ENCODE measurements at regions not wholly inside any gene's neighbourhood (a gene's known extent, or its start where the extent isn't known, plus 50 kb on each side); places are given as distances from the start of the nearest gene placed in this dataset.
"Not testable (repeated sequence)": the region's sequence is repeated elsewhere in the genome, so short reads cannot be mapped to it uniquely, and the experiment has no call there.

DNA sequence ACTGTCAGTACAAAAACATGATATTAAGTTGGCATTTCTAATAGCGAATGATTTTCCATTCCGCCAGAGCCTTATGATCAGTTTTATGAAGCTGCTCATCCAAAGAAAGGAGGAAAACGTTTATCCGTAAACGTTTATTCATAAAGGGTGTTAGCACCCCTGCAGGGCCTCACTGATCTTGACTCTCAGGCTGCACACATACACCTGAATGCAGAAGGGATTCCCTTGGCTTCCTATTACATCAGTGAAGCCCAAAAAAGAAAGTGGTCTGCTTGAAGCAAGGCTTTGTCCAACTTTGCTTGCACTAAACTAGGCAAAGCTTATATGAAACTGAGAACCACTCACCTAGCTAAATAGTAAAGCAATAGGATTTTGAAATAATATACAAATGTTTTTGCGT lies 659.5 kb upstream of the CADM2 start:
- TF ChIP-seq, protein P1, sequence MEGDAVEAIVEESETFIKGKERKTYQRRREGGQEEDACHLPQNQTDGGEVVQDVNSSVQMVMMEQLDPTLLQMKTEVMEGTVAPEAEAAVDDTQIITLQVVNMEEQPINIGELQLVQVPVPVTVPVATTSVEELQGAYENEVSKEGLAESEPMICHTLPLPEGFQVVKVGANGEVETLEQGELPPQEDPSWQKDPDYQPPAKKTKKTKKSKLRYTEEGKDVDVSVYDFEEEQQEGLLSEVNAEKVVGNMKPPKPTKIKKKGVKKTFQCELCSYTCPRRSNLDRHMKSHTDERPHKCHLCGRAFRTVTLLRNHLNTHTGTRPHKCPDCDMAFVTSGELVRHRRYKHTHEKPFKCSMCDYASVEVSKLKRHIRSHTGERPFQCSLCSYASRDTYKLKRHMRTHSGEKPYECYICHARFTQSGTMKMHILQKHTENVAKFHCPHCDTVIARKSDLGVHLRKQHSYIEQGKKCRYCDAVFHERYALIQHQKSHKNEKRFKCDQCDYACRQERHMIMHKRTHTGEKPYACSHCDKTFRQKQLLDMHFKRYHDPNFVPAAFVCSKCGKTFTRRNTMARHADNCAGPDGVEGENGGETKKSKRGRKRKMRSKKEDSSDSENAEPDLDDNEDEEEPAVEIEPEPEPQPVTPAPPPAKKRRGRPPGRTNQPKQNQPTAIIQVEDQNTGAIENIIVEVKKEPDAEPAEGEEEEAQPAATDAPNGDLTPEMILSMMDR (IDR thresholded peaks at IDR 0.05; ENCODE audit: control insufficient read depth, extremely low read depth, insufficient read depth) = no peak

DNA sequence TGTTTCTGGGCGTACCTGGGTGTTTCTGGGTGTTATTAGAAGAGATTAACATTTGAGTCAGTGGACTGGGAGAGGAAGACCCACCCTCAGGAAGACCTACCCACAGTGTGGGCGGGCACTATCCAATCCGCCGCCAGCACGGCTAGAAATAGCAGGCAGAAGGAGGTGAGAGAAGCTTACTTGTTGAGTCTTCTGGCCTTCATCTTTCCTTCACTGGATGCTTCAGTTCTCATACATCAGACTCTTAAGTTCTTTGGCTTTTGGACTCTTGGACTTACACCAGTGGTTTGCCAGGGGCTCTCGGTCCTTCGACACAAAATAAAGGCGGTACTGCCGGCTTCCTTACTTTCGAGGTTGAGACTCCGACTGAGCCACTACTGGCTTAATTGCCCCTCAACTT lies 654.6 kb upstream of the CADM2 start:
- H3K4me3 ChIP-seq (ENCODE audit: low read depth, low read length) = no peak overlapping the region
- DNase-seq (ENCODE audit: low read depth) = no peak
- TF ChIP-seq, protein P1 (IDR thresholded peaks at IDR 0.05; ENCODE audit: control insufficient read depth, extremely low read depth, insufficient read depth) = no peak

More for the DNA sequence above, 659.5 kb upstream of the CADM2 start:
- no peak overlapping the region for H3K4me3 ChIP-seq (ENCODE audit: low read depth, low read length)
- no peak for DNase-seq (ENCODE audit: low read depth)

DNA sequence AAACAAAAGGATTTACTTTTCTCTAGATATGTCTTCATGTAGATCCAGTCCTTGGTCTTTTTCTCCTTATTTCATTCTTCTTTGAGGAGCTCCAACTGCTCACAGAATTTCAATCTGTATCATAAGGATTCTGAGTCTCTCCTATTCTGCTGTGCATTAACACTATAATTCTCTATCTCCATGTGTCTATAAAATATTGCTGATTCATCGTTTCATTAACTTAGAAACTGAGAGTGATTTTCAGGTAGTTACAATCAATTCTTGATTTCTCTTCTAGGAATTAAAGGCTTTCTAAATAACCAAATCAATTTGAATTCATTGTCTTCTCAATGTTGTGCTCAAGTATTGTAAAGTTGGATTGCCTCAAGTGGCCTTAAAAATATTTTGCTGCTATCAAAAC lies 651.5 kb upstream of the CADM2 start:
- H3K4me3 ChIP-seq (ENCODE audit: low read depth, low read length) = no peak overlapping the region
- TF ChIP-seq, protein P1 (IDR thresholded peaks at IDR 0.05; ENCODE audit: control insufficient read depth, extremely low read depth, insufficient read depth) = no peak
- no peak for DNase-seq (ENCODE audit: low read depth)

DNA sequence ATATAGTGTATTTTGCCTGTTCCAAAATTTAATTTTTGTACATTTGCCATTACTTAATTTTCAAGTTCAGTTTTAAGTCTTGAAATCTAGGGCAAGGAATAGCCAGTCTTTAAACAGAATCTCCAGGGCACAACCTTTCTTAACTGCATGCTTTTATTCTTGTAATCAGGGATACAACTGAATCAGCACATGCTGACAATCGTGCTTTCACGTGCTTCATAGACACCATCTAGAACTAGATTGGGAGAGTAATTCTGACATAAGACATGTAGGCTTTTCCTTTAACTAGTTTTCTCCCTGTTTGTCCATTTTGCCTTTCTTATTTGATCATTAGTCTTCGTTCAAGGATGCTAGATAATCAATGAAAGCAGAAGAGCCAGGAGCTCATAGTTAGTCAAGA lies 650.4 kb upstream of the CADM2 start:
- no peak overlapping the region for H3K4me3 ChIP-seq (ENCODE audit: low read depth, low read length)
- TF ChIP-seq, protein P1 (IDR thresholded peaks at IDR 0.05; ENCODE audit: control insufficient read depth, extremely low read depth, insufficient read depth) = no peak
- DNase-seq (ENCODE audit: low read depth) = no peak

DNA sequence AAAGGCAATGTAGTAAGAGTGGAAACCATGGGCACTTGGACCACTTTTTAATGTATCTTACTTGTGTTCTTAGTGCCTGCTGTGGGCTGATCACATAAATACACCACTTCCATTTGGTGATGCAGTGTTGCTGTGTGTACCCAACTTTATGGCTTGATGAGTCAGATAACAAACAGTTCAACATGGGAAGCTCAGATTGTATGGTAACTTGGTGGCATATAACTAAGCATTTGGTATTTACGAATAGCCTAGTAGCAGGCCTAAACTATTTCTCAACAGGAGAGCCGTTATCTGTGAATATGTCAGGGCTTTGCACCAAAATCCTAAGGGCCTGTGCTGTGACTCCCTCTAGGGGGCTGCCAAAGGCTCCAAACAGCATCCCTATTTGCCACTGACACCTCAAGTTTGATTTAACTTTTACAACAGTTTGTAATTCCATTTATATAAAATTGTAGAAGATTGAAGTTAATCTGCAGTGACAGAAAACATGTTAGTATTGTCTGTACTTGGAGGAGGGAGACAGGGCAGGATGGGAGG lies 640.4 kb upstream of the CADM2 start:
- H3K4me3 ChIP-seq (ENCODE audit: low read depth, low read length) = no peak overlapping the region
- DNase-seq (ENCODE audit: low read depth) = peak; percentile 4
- TF ChIP-seq, protein P1 (IDR thresholded peaks at IDR 0.05; ENCODE audit: control insufficient read depth, extremely low read depth, insufficient read depth) = no peak

DNA sequence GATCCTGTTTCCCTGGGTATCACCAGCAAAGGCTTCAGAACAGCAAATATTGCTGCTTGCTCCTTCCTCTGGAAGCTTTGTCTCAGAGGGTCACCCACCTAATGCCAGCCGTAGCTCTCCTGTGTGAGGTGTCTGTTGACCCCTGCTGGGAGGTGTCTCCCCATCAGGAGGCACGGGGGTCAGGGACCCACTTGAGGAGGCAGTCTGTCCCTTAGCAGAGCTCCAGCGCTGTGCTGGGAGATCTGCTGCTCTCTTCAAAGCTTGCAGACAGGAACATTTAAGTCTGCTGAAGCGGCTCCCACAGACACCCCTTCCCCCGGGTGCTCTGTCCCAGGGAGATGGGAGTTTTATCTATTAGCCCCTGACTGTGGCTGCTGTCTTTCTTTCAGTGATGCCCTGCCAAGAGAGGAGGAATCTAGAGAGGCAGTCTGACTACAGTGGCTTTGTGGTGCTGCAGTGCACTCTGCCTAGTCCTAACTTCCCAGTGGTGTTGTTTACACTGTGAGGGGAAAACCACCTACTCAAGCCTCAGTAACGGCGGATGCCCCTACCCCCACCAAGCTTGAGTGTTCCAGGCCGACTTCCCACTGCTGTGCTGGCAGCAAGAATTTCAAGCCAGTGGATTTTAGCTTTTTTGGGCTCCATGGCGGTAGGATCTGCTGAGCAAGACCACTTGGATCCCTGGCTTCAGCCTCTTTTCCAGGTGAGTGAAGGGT lies 593.1 kb upstream of the CADM2 start:
- DNase-seq (ENCODE audit: low read depth); H3K4me3 ChIP-seq (ENCODE audit: low read depth, low read length): not testable (repeated sequence)
